ENCODE measurements at regions not wholly inside any gene's neighbourhood (a gene's known extent, or its start where the extent isn't known, plus 50 kb on each side); places are given as distances from the start of the nearest gene placed in this dataset.

DNA sequence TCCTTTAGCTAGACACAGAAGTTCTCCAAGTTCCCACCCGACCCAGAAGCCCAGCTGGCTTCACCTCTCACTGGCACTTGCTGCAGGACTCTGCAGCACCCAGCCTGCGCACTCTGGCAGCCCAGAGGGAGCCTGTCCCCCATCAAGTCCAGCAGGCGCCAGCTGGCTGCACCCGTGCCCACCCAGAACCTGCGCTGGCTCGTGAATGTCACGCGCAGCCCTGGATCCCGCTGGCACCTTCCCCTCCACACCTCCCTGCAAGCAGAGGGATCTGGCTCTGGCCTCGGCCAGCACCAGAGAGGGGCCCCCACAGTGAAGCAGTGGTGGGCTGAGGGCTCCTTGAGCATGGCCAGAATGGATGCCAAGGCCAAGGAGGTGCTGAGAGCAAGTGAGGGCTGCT lies 187.6 kb upstream of the HAND2 start:
- ATAC-seq: no peak
- no peak for TF ChIP-seq RARB (CRISPR knock-in tag; IDR thresholded peaks at IDR 0.05)
- no peak for TF ChIP-seq ZNF565 (CRISPR knock-in tag; conservative IDR thresholded peaks at IDR 0.05; ENCODE audit: low read depth)
- TF ChIP-seq ZFP30 (CRISPR knock-in tag; IDR thresholded peaks at IDR 0.05): no peak
- TF ChIP-seq TOX (CRISPR knock-in tag; IDR thresholded peaks at IDR 0.05; ENCODE audit: borderline replicate concordance): no peak
- TF ChIP-seq ZFP3 (CRISPR knock-in tag; IDR thresholded peaks at IDR 0.05): no peak
- TF ChIP-seq ESRRG (CRISPR knock-in tag; IDR thresholded peaks at IDR 0.05): no peak

DNA sequence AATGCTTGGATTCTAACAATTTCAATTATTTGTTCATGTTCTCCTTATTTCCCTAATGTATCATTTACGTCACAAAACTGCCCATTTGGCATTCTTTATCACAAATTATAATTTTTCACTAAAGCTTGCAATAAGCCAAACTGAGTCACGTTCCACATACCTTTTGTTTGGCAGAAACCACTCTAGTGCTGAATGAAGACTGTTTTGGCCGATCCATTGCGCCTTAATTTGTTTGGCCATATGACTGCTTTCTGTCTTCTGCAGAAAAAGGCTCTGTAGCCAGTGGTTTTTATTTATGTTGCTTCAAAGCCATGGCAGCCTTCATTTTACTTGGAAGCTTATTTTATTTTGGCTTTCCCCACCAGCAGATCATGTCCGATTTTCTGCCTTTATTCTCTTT lies 184.4 kb upstream of the HAND2 start:
- TF ChIP-seq, protein P1, sequence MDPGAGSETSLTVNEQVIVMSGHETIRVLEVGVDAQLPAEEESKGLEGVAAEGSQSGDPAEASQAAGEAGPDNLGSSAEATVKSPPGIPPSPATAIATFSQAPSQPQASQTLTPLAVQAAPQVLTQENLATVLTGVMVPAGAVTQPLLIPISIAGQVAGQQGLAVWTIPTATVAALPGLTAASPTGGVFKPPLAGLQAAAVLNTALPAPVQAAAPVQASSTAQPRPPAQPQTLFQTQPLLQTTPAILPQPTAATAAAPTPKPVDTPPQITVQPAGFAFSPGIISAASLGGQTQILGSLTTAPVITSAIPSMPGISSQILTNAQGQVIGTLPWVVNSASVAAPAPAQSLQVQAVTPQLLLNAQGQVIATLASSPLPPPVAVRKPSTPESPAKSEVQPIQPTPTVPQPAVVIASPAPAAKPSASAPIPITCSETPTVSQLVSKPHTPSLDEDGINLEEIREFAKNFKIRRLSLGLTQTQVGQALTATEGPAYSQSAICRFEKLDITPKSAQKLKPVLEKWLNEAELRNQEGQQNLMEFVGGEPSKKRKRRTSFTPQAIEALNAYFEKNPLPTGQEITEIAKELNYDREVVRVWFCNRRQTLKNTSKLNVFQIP (CRISPR knock-in tag; IDR thresholded peaks at IDR 0.05; ENCODE audit: borderline replicate concordance, low read depth): no peak
- no peak for TF ChIP-seq TCF4 (CRISPR knock-in tag; IDR thresholded peaks at IDR 0.05; ENCODE audit: borderline replicate concordance)
- ATAC-seq: no peak

DNA sequence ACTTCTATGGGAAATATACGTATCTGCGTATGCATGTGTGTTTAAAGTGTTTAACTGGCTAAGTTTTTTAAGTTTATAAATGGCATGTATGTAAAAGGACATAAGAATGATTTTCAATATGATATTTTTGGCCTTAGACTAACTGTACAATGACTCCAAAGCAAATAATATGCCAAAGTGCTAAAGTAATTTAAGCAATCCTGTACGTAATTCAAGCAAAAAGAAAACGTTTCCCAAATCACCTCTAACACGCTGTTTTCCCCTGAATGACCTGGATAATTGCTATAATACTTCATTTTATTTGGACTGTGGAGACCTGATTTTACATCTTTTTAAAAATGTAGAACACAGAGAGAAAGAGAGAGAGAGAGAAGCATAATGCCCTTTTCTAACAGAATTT lies 183.0 kb upstream of the HAND2 start:
- ATAC-seq: no peak
- TF ChIP-seq, protein P1 (CRISPR knock-in tag; IDR thresholded peaks at IDR 0.05; ENCODE audit: borderline replicate concordance, low read depth): no peak
- TF ChIP-seq ZC3H10 (CRISPR knock-in tag; IDR thresholded peaks at IDR 0.05): no peak
- TF ChIP-seq SNAI2 (CRISPR knock-in tag; IDR thresholded peaks at IDR 0.05): no peak
- no peak for TF ChIP-seq PPARA (CRISPR knock-in tag; IDR thresholded peaks at IDR 0.05; ENCODE audit: borderline replicate concordance)
- no peak for TF ChIP-seq CSRNP3 (CRISPR knock-in tag; IDR thresholded peaks at IDR 0.05)
- TF ChIP-seq ZFP3 (CRISPR knock-in tag; IDR thresholded peaks at IDR 0.05): no peak
- TF ChIP-seq GLIS3 (CRISPR knock-in tag; IDR thresholded peaks at IDR 0.05): no peak
- TF ChIP-seq, protein P2, sequence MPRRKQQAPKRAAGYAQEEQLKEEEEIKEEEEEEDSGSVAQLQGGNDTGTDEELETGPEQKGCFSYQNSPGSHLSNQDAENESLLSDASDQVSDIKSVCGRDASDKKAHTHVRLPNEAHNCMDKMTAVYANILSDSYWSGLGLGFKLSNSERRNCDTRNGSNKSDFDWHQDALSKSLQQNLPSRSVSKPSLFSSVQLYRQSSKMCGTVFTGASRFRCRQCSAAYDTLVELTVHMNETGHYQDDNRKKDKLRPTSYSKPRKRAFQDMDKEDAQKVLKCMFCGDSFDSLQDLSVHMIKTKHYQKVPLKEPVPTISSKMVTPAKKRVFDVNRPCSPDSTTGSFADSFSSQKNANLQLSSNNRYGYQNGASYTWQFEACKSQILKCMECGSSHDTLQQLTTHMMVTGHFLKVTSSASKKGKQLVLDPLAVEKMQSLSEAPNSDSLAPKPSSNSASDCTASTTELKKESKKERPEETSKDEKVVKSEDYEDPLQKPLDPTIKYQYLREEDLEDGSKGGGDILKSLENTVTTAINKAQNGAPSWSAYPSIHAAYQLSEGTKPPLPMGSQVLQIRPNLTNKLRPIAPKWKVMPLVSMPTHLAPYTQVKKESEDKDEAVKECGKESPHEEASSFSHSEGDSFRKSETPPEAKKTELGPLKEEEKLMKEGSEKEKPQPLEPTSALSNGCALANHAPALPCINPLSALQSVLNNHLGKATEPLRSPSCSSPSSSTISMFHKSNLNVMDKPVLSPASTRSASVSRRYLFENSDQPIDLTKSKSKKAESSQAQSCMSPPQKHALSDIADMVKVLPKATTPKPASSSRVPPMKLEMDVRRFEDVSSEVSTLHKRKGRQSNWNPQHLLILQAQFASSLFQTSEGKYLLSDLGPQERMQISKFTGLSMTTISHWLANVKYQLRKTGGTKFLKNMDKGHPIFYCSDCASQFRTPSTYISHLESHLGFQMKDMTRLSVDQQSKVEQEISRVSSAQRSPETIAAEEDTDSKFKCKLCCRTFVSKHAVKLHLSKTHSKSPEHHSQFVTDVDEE (CRISPR knock-in tag; IDR thresholded peaks at IDR 0.05): no peak
- no peak for TF ChIP-seq ZFP30 (CRISPR knock-in tag; IDR thresholded peaks at IDR 0.05)
- no peak for TF ChIP-seq TOX (CRISPR knock-in tag; IDR thresholded peaks at IDR 0.05; ENCODE audit: borderline replicate concordance)
- TF ChIP-seq PATZ1 (CRISPR knock-in tag; IDR thresholded peaks at IDR 0.05; ENCODE audit: borderline replicate concordance): no peak

DNA sequence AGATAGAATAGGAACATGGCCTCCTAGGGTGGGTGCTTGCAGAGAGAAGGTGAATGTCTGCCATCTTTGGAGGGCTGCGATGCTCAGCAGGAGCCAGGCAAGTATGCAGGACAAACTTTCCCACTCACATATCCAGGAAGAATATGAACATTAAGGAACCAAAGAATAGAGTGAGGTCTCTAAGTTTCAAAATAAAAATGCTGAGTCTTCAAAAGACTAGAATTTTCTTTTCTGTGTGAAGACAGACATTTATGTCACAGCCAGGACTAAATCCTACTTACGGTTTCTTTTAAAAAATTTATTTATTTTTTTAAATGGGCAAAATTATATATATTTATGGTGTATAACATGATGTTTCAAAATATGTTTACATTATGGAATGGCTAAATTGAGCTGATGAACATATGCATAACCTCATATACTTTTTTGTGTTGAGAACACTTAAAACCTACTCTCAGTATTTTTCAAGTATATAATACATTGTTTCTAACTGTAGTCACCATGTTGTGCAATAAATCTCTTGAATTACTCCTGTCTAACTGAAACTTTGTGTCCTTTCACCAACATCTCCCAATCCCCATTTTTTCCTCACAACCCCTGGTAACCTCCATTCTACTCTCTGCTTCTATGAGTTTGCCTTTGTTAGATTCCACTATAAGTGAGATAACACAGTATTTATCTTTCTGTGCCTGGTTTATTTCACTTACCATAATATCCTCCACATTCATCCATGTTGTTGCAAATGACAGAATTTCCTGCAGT lies 177.8 kb upstream of the HAND2 start:
- TF ChIP-seq ZNF8 (CRISPR knock-in tag; IDR thresholded peaks at IDR 0.05): peak; percentile 41; the same call in 1 of the 2 replicates
- TF ChIP-seq, protein P3, sequence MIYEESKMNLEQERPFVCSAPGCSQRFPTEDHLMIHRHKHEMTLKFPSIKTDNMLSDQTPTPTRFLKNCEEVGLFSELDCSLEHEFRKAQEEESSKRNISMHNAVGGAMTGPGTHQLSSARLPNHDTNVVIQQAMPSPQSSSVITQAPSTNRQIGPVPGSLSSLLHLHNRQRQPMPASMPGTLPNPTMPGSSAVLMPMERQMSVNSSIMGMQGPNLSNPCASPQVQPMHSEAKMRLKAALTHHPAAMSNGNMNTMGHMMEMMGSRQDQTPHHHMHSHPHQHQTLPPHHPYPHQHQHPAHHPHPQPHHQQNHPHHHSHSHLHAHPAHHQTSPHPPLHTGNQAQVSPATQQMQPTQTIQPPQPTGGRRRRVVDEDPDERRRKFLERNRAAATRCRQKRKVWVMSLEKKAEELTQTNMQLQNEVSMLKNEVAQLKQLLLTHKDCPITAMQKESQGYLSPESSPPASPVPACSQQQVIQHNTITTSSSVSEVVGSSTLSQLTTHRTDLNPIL (CRISPR knock-in tag; IDR thresholded peaks at IDR 0.05; ENCODE audit: low read depth): no peak
- TF ChIP-seq, protein P1 (CRISPR knock-in tag; IDR thresholded peaks at IDR 0.05; ENCODE audit: borderline replicate concordance, low read depth): no peak
- TF ChIP-seq ISL1 (CRISPR knock-in tag; IDR thresholded peaks at IDR 0.05): no peak
- no peak for ATAC-seq

Data from SK-N-SH treated with all-trans-retinoic acid at 6 μM for 48 hours (cell line).